Right kidney (tissue), 1 donor: ENCODE measurements at regions not wholly inside any gene's neighbourhood (a gene's known extent, or its start where the extent isn't known, plus 50 kb on each side); places are given as distances from the start of the nearest gene placed in this dataset.

Experiments used
- DNase-seq: peaks from one replicate; pipeline ENCODE4 v3.0.0-alpha.2; 2016

DNA sequence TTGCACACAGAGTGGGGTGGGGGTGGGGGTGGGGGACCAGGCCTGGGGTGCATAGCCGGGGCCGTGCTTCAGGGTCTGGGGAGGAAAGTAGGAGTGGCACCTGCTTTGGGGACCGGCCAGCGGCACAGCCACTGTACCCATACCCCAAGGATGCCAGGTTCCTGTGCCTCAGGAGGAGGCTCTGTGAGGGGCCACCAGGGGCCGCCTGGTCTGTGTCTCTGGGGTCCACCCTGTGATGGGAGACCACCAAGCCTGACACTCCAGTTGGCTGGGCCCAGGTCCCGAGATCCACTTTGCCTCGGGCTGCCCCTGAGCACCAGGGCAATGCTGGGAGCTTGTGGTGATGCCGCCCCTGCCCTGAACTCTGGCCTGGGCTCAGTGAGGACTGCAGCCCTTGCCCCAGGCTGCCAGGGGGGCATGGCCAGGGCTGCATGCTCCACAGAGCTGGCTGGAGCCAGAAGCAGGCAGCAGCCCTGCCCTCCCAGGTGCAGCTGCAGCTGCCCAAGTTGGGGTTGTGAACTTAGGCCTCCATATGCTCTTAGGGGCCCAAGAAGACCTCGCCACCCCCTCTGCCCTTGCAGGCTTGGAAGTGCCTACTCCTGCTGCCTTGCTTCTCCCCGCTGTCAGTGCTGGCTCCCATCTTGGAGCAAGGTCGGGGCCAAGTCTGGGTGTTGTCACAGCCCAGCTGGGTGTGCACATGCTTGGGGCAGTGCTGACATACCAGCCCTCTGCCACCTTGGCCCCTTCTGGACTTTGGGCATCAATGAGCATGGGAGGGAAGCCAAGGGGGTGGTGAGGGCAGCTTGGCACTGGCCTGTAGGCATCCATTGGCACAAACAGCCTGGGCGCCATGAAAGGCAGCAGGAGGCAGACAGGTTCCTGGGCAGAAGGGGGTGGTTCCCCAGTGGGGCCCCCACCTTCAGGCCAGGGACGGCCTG, 123.3 kb upstream of the THY1 start:
- DNase-seq, result no peak

DNA sequence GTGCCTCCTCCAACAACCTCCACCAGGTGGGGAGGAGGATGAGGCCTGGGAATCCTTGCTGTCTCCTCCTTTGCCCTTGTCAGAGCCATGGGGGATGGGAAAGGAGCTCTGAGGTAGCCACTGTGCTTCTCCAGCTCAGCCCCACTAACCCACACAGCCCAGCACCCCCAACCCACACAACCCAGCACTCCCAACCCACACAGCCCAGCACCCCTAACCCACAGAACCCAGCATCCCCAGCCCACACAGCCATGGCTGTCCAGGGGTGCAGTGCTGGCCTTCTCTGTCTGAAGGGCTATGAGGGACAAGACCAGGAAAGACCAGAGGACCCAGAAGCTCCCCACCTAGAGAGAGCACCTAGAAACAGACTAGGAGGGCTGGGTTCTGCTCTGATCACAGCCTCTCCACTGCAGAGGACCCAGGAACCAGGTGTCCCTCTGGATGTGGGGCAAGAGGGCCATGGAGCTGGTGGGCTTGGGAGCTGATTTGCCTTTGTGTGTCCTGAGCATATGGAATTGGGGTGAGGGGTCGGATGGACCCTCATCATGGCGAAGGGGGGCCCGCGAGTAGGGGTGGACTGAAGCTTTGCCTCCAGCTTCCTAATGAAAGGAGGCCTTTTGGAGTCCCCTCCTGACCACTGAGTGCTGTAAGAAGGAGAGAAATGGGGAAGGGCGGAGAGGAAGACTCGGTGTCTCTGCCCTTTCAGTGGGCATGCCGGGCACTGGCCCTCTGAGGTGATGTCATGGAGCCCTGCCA, 117.6 kb upstream of the THY1 start:
- DNase-seq, result no peak

DNA sequence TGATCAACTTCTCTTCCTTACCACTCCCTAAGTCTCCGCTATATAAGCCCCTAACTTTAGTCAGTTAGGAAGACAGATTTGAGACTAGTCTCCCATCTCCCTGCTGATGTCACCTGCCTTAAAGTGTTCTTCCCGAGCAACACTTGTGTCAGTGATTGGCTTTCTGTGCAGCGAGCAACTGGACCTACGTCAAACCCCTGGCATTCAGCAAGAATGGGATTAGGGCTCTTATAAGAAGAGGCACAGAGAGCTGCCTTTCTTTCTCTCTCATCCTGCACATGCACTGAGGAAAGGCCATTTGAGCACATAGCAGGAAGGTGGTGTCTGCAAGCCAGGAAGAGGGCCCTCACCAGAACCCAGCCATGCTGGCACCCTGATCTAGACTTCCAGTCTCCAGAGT, 116.6 kb upstream of the THY1 start:
- no peak for DNase-seq

DNA sequence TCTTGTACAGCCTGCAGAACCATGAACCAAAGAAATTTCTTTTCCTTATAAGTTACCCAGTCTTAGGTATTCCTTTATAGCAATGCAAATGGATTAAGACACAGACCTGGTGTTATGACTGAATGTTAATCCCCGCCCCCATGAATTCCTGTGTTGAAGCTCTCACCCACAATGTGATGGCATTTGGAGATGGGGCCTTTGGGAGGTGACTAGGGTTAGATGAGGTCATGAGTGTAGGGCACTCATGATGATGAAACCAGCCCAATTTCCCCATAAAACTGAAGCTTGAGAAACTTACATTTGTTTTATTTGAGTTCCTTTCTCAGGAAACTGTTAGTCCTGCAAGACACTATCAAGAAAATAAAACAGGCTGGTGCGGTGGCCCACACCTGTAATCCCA, 115.8 kb upstream of the THY1 start:
- DNase-seq, result no peak

DNA sequence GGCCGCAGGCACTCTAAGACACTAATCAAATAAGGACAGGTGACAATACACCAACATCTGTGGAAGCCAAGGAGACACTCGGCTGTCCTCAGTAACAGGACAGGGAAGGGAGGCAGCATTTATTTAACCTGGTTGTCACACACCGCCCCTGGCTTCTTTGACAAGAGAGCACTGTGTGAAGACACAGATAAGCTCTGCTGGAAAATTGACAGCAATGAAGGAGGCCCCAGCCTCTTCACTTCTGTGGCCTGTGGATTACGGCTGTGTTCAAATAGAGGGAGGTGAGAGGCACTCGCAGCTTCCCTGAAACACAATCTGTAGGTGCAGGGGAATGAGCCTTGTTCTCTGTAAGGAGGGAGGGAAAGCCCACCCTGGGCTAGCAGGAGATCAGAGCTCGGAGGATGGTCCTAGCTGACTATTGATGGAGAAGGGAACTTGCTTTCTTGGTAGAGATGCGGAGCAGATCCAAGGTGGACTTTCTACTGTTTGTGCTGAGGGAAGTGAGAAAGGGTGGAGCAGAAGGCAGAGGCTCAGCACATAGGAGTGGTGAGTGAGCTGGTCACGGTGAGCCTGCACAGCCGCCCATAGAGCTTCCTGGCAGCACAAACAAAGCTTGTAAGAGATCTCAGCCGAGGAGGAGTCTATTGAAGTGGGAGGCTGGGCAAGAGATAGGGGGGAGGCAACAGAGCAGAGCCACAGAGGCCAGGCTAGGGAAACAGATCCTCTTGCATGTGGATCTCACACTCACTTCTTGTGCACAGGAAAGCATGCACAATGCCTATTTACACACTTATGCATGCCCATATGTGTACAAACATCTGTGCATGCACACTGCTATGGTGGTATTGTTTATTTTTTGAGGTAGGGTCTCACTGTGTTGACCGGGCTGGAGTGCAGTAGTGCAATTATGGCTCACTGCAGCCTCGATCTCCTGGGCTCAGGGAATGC, 114.6 kb upstream of the THY1 start:
- no peak for DNase-seq

DNA sequence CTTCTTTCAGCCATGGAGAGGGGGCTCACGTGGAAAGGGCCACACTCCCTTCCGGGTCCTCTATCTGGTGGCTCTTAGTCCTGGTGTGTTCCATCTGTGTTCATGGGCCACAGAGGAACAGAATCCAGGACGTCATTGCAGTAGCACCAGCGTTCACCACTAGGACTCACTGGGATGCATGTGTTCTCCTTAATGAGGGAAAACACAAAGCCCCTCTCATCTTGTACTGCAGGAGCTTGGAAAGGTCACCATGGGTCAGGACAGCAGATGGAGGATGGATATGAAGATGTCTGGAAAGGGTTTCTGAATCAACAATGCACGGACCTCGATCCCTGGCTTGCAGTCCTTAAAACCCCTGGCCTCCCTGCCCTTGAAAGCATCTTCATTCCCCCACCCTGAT, 113.8 kb upstream of the THY1 start:
- no peak for DNase-seq

DNA sequence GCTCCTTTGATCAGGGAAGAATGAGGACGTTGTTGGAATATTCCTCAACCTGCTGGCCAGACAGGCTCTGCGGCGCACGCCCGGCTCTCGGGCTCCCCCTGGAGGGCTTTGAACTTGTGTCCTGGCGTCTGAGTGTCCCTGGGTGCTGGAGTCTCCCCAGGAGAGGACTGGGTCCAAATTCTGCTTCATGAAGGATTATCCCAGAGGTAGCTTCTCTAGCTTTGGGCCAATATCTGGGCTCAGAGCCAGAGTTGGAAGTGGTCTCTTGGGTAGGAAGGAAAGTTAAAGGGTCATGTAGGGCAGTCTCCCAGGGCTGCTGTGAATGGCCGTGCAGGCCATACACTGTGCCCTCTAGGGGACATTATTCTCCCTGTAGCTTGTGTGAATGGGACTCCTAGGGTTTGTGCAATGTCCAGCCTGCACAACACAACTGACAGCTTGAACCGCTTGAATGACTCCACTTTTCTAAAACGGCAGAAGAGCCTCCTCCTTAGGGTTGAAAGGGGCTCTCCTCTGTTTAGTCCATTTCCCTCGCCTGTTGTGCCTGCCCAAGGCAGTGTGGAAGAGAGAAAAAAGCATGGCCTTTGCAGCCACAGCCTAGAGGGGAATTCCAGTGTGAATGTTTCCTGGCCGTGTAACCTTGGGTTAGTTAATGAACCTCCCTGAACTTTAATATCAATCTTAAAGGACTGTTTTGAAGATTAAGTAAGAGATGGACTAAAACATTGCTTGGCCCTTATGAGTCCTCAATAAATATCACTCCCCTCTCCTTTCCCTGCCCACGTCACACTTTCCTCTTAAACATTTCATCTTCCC, 111.2 kb upstream of the THY1 start:
- DNase-seq, result peak; percentile 48

DNA sequence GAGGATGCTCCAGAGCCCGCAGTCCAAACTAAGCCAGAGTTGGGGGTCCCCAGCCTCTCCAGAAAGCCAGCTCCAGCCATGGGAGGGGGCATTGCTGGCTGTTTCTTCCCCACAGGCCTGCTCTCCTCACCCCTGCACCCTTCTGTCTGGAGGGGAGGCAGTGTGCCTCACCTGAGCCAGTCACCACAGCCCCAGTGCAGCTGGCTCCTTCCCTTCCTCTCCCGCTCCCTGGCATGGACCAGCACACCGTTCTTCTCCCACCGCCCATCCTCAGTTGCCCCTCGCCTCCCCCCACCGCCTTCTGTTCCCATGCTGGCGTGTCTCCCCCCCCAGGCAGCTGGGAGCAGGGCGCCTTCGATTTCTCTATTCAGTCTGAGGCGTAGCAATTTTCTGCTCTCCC, 110.5 kb upstream of the THY1 start:
- DNase-seq, result no peak

DNA sequence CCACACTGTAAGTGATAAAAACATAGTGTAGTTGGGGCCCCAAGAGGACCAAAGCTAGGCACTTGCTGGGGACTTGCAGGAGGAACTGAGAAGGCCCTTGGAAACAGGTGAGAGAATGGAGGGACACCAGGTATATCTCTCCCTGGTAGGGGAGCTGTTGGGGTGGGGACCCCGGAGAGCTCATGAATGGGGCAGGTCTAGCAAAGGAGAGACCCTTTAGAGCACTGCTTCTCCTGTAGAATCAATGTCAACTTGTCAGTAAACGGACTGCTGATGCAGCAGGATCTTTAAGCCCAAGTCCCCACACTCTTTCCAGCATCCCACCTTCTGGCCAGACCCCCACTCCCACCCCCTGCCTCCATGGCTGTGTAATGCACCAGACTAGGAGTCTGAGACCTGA, 109.6 kb upstream of the THY1 start:
- DNase-seq, result no peak

DNA sequence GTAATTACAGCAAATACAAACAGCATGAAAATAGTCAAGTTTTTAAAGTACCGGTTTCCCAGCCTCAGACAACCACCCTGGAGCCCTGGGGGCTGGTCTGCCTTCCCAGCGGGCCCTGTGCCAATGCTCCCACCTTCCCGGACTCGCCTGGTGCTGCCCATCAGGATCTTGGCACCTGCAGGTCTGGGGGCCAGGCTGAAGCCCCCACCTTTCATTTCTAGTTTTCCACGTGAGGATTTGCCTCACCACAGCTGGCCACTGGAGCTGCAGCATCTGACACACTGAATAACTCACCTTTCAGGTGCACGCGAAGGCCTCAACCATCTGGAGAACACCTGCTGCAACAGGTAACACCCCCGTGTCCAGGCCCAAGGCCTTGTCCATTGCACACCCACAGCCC, 108.7 kb upstream of the THY1 start:
- DNase-seq, result no peak

DNA sequence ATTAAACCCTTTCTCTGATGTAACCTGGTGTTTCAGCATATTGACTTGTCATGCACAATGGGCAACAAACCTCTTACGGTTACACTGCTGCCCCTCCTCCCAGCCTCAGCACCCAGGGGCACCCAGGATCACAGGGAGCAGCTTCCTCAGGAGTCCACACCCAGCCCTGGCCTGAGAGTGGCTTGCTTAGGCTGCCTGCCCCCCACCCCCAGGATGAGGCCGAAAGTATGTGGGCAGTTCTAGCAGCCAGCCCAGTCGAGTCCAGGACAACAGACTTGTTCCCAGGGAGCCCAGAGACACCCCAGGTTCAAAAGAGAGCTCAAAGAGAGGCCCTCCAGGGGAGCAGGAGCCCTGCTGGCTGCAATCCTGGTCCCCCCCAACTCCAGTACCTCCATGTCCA, 108.1 kb upstream of the THY1 start:
- DNase-seq, result no peak

DNA sequence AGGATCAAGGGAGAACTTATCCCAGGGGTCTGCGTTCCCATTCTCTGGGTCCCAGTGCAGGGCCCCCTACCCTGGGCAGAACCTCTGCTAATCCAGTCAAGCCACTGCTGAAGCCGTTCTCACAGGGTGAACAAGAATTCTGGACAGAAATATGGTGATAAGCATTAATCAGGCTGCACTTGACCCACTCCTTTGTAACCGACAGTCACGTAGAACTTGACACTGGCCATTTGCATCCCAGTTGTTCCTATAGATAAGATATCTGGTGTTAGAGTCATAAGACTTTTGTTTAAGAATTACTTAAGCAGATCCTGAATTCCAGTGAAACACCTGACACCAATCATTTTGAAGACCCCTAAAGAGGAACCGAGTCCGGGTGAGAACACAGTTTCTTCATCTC, 107.5 kb upstream of the THY1 start:
- no peak for DNase-seq

DNA sequence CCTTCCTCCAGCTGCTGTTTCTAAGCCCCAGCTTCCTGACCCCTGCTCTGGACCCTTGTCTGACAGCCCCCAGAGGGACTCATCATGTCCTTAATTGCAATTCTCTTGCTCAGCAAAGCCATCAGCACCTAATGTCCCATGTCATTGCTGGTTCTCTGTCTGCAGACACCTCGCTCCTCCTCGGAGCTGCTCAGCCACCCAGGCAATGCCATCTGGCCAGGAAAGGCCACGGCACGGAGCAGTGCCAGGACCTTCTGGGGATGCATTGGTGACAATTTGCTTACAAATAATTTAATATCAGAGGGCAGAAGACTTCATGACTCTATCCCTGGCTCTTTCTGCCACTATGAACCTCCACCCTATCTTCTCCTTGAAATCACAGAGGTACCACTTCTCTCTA, 107.0 kb upstream of the THY1 start:
- DNase-seq, result no peak

DNA sequence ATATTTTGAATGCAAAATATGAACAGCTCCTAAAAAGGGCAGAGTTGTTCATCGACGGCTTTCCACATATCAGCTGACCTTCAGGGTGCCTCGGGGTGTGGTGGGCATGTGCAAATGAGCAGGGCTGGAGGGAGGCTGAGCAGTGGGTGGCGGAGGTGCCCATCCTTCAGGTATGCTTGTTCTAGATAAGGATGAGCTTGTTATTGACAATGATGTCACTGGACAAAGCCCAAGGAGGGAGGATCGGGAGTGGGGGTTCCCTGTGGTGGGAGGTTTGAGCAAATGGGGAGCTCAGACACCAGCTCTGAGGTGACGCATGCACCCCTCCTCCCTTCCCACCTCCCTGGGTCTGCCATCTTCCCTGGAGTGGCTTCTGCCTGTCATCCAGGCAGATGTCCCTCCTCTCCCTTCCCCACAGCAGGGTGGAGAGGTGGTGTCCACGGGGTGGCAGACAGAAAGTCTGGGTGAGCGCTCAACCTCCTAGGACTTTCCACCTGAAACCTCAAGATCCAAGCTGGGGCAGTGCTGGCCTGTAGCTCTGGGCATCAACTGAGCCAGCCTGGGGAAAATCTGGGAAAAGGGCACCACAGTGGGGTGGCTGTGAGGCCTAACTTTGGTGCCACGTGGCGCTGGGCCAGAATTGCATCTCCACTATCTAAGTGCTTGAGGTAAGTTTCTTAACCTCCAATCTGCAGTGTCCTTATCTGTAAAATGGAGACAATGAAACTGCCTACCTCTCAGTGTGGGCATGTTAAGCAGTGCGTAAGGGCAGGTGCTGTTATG, 106.3 kb upstream of the THY1 start:
- no peak for DNase-seq

DNA sequence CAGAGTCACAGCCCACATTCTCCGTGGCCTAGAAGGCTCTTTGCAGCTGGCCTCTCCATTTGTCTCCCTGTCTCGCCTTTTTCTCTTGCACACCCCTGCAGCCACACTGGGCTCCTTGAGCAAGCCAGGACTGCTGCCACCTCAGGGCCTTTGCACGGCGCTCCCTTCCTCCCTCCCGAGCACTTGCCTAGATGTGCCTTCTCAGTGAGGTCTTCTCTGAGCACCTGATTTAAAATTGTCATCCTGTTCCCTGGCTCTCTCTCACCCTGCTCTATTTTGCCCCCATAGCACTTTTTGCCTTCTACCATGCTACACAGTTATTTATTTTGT, 102.9 kb upstream of the THY1 start:
- no peak for DNase-seq

DNA sequence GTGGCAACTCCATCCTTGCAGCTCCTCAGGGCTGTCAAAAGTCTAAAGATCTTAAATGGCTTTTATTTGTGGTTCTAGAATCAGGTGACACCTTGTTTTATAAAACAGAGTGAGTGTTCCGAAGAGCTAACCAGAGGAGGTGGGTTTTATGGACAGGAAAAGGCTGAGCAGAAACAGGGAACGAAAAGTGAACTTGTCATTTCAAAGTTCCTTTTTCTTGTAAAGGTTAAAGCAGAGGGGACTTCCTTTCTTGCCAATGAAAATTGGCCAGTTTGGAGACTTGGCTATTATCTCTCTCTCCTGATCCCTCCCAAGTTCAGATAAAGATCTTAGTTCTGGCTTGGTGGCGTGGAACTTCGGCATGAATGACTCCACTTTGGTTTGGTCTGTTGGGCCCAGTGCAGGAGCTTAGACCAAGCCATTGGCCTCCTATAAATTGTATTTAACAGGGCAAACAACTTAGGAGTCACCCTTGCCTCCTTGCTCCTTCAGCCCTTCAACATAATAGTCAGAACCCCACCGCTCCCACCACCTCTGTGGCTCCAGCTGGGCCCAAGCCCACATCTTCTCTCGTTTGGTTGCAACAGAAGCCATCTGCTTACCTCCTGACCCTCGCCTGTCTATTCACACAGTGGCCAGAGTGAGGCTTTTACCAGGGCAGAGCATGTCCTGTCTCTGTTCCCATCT, 102.4 kb upstream of the THY1 start:
- DNase-seq, result no peak

DNA sequence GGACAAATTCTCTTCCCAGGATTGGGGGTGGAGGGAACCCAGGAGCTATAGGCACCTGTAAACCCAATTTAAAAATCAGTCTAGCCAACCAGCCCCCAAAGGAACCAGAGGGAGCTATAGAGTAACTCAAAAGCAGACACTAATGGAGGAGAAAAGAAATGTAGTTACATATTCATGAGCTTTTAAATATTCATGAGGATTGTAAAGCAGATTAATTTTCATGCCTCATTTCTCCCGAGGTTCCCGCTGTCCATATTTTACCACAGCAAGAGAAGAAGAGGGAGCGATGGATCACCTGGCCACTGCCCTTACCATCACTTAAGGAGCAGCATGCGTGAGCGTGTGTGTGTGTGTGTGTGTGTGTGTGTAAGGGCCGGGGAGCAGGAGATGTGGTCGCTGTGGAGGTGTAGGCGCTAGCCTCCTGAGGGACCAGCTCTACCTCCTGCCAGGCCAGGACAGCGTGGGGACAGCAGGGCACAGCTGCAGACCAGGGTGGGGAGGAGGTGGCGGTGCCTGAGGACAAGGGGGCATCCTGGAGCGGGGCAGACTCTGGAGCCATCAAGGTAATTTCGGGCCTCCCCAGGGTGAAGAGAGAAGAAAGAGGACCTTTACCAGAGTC, 100.7 kb upstream of the THY1 start:
- no peak for DNase-seq

DNA sequence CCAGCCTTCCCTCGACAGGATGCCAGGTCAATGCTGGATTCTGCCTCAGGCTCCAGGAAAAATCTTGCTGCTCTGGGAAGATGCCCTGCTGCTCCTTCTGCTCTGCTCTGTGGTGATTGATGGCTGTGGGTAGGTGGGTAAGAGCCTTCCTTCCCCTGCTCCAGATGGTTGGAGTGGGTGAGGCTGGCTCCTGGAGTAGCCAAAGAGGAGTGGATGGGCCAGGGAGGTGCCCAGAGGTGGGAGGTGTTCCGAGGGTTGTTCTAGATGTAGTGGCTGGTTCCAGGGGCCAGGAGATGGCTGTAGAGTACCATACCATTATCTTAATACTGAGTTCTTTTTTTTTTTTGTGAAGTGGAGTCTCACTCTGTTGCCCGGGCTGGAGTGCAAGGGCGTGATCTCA, 99.6 kb upstream of the THY1 start:
- DNase-seq, result no peak

DNA sequence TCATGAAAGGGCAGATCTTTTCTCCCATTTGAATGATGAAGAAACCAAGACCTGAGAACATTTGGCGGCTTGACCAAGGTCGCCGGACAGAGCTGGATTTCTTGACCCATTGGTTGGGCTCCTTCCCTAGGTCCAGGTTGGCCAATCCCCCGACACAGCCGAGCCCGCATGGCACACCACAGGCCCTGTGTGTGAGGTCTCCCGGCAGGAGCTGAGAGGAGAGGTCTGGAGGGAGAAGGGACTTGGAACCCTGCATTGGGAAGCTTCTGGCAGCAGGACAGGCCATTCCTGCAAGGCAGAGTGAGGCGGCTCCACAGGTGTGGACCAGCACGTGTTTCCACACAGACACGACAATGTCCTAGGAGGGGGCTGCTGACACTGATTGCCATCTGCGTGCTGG, 98.6 kb upstream of the THY1 start:
- DNase-seq, result no peak

DNA sequence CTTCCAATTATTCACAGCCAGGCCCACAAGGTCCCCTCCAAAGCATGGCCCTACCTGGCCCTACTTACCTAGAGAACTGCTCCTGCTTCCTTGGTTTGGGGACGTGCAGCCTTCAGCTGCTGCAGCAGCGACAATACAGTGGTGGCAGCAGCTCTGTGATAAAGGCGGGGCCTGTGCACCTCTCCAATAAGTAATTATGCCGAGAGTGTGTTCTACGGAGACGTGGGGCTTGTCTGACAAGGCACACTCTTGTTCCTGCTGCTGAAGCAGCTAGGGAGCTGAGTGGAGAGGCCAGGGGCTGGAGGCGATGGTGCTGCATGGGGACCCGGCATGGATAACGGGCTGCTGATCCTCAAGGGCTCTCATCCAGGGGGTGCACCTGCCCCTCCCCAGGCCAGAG, 98.0 kb upstream of the THY1 start:
- no peak for DNase-seq
